Peyer's patch (tissue), 4 donors: ENCODE measurements at regions not wholly inside any gene's neighbourhood (a gene's known extent, or its start where the extent isn't known, plus 50 kb on each side); places are given as distances from the start of the nearest gene placed in this dataset.

Experiments used
- CTCF ChIP-seq, 6 experiments: fragments of 450-650 bp in 4 of 6; fragments of 200-600 bp in 2 of 6; sonication (generic) in 1 of 6; IDR thresholded peaks; one replicate each; pipeline ENCODE4 v1.5.1; 2017 to 2019; ENCODE audit warnings: antibody characterized with exemption in 6 of 6, mild to moderate bottlenecking in 3 of 6, moderate library complexity in 1 of 6
- POLR2A ChIP-seq, 2 donors: fragments of 450-650 bp; IDR thresholded peaks; one replicate each; pipeline ENCODE4 v1.5.1; 2017; ENCODE audit warnings: antibody characterized with exemption in 2 of 2, mild to moderate bottlenecking in 2 of 2, moderate library complexity in 2 of 2

- no peak for TF ChIP-seq CTCF (IDR thresholded peaks at IDR 0.05)
- TF ChIP-seq POLR2A (IDR thresholded peaks at IDR 0.05) = no peak
Observed at GRCh38 chr2:150369862-150370261, 117.6 kb downstream of the RND3 start.
